HG03520 (cell line): ENCODE measurements at regions not wholly inside any gene's neighbourhood (a gene's known extent, or its start where the extent isn't known, plus 50 kb on each side); places are given as distances from the start of the nearest gene placed in this dataset.
"Not testable (repeated sequence)": the region's sequence is repeated elsewhere in the genome, so short reads cannot be mapped to it uniquely, and the experiment has no call there.

ENCODE experiments used
- ATAC-seq: cut with Tn5 transposase; IDR thresholded peaks from one replicate; pipeline ENCODE4 v1.9.1; 2021; ENCODE audit warnings: mild to moderate bottlenecking, moderate library complexity; ENCODE audit not compliant: unreplicated experiment

DNA sequence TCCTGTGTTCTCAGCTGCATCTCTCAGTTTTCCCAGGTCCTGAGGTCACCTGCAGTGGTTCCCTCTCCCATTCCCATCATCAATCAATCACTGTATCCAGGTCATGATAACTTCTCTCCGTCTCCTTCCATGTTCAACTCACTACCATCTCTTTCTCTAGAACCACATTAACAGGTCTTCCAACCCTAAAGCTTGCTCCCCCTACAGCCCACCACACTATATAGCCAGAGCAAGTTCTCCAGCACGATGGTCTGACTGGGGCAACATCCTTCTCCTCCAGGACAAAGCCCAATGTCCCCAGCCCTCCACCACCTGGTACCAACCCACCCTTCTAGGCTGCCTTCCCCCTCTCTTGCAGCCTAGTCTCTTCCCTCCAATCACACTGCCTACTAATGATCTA is 241.6 kb downstream of the CDK5RAP2 start:
- ATAC-seq, result no peak

DNA sequence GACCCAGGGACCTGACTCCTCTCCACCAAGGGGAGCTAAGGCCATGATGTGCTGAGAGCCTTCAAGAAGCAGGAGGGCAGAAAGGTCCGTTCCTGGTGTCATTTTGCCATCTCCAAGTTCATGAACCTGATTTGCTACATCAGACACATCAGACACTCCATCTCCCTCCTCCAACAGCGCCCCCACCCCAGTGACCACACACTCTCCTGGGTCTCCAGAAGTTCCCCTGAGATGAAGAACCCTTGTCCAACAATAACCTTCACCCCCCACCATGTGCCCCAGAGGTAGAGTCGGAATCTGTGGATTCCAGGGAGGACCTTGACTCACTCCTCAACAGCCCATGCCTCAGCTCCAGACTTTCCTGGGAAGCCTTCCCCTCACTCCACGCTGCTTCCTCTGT is 242.8 kb downstream of the CDK5RAP2 start:
- ATAC-seq, result no peak

DNA sequence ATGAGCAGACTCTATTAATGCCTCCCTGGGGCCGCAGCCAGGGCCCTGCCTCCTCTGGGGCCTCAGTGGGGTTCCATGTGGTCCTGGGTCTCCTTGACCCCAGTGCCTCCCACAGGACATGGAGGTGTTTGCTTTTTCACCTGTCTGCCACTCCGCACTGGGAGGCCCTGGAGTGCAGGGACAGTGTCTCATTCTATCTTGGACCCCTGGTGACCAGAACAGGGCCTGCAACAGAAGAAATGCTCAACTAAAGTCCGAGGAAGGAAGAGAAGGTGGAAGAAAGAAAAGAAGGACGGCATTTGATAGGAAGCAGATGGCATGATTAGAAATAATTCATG is 243.2 kb downstream of the CDK5RAP2 start:
- ATAC-seq, result no peak

DNA sequence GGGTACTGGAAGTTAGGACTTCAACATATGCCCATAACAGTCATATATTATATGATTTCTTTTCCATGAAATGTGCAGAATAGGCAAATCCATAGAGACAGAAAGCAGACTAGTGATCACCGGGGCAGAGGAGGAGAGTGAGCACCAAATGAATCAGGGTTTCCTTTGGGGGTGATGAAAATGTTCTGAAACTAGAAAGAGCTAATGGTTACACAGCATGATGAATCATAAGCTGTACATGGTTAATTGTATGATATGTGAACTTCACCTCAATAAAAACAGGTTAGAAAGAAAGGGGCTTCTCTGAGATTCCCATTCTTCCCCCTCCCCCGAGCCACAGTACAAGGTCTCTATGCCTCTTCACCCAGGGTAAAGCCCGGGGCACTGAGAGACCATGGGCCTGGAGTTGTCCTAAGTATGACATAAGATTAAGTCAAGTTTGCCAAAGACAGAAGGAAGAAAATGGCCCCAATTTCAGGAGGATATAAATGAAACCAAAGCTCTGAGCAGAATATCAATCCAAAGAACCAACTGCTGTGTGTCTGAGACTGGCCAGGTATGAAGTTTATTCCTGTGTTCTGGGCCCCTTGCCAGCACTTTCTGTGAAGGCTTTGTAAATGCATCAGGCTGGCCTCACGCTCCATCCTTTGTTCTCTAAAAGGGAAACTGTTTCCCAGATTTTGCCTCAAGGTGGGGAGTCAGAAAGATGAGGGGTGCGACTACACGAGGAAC is 243.8 kb downstream of the CDK5RAP2 start:
- no peak for ATAC-seq

DNA sequence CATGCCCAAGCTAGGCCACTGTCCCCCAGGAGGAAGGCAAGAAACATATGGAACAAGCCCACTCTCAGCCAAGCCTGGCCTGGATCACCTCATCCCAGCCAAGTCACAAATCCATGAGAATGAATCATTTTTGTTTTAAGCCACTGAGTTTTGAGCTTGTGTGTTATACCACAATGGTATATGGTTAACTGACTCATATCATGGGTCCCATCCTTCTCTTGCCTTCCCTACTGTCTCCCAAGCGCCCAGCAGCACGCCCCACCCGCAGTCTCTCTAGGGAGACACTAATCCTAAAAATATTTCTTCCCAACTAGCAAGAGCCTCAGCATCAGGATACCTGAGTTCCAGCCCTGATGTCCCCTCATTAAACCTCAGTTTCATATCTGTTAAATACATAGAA is 248.1 kb downstream of the CDK5RAP2 start:
- ATAC-seq, result no peak

DNA sequence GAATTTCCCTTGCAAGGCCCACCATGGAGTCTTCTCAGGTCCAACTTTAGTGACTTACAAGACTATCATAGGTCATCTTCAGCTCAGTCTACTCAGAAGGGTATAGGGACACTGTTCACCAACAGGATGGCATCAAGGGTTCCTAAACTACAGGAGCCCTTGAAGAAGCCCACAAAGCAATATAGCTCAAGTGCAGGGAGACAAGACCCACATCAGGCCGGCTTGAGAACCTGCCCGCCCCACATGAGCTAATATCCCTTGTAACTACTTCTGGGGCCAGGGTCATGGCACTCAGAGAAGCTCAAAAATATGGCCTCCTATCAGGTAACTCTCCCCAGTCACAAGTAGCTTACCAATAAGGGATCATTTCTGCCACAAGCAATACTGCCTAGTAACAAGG is 249.9 kb downstream of the CDK5RAP2 start:
- no peak for ATAC-seq

DNA sequence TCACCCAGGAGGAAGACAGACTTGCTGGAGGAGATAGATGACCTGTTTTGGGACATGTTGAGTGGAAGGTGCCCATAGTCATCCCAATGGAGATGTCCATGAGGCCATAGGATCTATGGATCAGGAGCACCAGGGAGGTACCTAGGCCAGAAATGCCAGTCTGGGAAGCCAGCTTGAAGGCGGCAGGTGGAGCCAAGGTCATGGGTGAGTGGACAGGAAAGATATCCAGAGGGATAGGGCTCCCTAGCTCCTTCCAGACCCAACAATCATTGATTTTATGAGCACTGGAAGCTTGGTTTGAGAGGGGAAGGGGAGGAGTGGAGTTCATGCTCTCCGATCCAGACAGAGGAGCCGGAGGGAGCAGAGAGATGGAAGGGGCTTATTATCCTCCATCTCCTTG is 252.6 kb downstream of the CDK5RAP2 start:
- no peak for ATAC-seq

DNA sequence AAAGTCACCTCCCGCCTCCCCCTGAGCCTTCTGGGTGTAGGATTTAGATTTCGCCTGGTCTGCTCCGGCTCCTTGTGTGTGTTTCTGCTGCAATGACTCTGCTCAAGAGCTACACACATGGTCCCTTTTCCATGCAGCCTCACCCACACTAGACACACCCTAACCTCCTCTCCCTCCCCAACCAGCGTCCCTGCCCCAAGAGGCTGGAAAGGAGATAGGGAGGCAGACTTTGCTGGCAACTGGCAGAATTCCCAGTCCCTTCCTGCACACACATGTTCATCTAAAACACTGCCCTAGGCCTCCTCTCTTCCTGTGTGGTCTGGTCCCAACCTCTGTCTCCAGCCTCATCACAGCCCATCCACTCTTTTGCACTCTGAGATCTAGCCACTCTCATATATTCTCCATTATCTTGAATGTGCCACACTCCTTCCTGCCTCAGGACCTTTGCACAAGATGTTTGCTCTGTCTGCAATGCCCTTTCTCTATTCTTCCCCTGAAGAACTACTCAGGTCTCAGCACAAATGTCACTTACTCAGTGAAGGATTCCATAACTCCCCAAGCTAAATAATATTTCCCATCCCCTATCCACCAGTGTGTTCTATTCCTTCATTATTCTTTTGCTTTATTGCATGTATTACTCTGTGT is 253.8 kb downstream of the CDK5RAP2 start:
- no peak for ATAC-seq

DNA sequence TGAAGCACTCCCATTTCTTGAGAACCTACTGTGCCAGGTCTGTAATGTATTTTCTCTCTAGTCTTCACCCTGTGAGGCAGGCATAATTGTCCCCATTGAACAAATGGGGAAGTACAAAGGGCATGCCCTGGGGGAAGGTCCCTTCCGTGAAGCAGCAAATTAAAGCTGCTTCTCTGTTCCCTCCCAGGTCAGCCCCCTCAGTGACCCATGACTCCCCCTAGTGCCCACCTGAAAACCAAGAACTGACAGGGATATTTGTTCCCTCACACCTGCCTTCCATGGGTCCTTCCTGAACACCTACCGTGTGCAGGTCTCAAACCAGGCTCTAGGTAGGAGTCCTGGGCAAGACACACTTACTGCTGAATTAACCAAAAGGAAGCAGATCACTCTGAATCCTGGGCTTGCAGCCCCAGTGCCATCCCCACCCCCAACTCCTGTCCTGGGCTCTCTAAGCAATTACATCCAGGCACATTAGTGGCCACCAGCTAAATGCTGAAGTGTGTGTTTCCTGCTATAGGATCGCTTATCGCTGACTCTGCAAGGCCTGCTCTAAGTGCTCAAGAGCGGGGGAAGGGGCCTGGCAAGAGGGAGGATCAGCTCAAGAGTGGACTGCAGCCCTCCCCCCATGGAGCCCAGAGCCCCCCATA is 254.8 kb downstream of the CDK5RAP2 start:
- no peak for ATAC-seq

DNA sequence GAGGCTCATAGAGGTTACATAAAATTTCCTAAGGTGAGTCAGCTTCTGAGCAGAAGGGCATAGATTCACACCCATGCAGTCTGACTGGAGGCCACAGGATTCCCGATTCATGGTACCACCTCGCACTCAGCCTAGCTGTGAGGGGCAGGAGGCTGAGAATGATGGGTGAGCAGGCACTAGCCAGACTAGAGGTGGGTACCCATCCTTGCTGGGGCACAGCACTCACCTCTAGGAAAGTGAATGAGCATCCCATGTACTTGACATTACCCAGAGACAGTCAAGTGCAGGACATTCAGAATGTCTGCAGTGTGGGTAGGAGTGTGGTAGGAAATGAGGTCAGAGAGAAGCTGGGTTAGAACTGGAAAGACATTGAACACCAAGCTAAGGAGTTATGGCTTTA is 255.5 kb downstream of the CDK5RAP2 start:
- no peak for ATAC-seq

DNA sequence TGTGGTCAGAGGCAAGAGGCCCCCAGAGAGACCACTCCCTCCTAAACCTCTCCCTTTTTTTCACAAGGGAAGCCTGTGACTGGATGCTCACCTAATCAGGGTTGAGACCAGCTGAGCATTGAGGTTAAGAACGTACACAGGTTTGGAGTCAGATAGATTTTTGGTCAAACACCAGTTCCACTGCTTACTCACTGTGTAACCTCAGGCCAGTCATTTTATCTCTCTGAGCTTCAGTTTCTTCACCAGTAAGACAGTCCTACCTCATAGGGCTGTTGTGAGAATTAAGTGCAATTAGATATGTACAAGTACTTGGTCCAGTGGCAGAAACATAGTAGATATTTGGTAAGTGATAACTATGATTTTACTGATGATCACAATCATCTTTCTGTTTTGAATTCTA is 256.8 kb downstream of the CDK5RAP2 start:
- no peak for ATAC-seq

DNA sequence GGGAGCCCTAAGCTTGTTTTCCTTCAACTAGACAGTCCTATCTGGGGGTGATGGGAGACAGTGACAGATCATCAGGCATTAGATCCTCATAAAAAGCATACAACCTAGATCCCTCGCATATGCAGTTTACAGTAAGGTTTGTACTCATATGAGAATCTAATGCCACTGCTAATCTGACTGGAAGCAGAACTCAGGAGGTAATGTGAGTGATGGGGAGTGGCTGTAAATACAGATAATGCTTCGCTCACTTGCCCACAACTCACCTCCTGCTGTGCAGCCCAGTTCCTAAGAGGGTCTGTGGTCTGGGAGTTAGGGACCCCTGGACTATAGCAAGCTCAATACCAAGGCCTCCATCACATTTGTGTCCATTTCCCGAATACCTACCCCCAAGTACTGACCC is 260.5 kb downstream of the CDK5RAP2 start:
- no peak for ATAC-seq

DNA sequence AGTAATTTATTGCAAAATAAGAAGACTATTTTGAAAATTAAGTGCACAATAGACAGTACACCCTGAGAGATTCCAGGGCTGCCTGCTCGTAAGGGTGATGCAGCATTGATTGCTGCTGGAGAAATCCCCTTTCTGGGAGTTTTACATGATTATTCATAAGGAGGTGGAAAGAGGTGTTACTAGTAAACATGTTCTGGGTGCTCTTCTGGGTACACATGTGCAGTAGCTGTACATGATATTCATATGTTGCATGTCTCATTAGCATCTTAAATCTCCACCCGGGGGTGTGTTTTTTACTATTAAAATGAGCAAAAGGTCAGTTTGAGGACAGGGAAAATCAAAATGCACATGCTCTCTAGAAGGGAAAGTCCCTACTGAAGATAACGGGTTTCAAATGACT is 264.8 kb downstream of the CDK5RAP2 start:
- no peak for ATAC-seq

DNA sequence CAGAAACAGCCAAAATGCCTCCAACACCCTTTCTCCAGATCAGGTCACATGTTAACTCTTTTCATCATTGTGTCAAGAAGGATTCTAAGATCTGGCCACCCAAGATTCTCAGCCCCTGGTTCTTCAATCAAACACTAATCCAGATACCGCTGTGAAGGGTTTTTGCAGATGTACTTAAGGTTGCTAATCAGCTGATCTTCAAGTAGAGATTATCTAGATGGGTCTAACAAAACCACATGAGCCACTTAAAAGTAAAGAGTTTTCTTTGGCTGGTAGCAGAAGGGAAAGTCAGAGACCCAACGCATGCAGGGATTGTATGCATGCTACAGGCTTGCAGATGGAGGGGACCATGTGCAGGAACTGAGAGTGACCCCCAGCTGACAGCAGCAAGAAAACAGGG is 267.9 kb downstream of the CDK5RAP2 start:
- ATAC-seq, result no peak

DNA sequence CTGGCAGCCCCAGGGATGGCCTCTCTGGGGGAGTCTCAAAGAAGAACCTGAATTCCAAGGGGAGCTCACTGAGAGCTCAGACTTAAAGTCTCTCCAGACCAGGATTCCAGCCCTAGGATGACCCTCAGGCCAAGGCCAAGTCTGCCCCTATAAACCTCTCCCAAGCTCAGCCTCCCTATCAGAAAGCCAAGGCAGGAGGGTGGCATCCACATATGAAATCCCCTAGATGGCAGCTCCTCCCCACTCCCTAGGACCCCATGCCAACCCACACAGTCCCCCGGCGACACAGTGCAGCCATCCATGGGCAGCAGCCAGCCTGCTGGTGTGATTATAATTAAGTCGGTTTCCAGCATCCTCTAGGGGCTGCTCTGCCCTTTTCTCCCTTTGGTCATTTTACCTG is 269.9 kb downstream of the CDK5RAP2 start:
- no peak for ATAC-seq

DNA sequence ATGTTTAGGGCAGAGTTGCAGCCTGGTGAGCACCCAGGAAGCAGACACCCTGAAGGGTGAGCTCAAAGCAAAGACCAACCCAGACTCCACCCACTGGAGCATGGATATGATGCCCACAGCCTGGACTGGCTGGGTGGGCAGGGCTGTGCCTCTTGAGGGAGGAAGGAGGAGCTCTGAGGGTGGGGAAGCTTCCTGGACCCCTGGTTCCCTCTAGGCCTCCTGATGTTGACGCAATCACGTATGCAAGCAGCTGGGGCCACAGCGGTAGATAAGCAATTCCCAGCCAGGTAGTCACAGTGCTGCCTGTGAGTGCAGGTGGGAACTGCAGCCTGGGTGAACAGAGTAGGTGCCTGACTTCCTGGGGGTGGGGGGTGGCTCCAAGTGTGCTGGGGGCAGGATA is 271.5 kb downstream of the CDK5RAP2 start:
- ATAC-seq, result no peak

DNA sequence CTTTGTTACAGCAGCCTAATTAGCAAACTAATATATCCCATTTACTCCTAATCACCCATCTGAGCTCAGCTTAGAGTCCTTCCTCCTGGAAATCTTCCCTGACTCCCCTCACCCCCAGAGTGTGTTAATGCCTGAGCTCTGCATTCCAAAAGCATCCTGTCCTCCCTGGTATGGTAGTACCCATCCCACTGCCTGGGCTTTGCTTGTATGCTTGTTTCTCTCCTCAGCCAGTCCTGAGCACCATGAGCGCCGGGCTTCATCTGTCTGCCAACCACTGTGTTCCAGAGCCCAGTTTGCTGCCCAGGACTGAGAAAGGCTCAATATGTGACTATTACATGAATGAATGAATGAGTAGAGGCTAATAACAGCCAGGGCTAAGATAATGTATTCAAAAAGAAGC is 272.4 kb downstream of the CDK5RAP2 start:
- ATAC-seq, result no peak

DNA sequence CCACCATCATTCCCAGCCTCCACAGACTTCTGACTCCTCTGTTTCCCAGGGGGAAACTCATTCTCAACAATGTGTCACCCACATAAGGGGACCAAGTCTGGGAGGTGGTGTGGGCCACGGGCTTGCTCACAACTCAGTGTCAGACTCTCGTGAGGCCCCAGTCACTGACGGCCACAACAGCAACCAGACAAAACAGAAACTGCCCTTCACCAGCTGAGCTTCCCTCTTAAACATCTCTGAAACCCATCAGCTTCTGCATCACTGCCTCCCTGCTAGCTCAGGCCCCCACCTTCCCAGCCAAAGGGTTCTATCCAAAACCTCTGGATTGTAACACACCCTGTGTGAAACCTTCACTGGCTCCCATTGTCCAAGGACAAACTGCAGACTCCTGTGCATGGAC is 273.4 kb downstream of the CDK5RAP2 start:
- ATAC-seq, result no peak

DNA sequence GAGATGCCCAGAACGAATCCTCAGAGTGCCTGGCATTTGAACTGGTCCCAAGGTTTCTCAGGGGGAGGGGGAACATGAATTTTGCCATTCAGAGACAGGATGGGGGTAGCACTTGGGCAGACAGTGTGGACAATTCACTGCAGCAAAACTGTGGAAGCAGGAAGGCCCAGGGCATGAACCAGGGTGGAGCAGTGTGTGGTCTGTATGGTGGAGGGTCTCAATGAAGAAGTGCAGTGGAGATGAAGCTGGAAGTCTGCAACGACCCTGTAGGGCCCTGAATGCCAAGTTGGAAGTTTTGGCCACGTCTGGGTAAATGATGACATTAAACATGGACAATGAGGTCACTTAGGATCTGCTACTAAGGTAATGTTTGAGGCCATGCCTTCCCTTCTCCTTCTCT is 273.9 kb downstream of the CDK5RAP2 start:
- no peak for ATAC-seq

DNA sequence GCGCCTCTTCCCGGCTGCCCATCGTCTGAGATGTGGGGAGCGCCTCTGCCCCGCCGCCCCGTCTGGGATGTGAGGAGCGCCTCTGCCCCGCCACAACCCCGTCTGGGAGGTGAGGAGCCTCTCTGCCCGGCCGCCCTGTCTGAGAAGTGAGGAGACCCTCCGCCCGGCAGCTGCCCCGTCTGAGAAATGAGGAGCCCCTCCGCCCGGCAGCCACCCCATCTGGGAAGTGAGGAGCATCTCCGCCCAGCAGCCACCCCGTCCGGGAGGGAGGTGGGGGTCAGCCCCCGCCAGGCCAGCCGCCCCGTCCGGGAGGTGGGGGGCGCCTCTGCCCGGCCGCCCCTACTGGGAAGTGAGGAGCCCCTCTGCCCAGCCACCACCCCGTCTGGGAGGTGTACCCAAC is 275.1 kb downstream of the CDK5RAP2 start:
- not testable (repeated sequence) for ATAC-seq

DNA sequence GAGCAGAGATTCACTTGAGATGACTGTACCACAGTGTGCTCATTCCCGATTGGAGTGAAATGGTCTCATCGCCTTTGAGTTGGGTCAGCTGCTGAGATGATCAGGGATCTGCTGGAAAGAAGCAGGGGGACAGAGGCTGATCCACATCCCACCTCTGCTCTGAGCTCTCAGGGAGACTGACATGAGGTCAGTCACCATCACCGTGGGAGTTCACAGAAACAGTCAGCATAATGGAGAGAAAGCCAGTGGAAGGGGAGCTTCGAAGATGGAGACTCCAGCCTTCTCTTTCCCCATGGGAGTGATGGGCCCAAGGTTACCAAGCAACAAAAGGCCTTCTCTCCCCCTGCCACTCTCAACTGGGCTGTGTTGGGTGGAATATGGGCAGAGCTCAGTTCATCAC is 276.4 kb downstream of the CDK5RAP2 start:
- no peak for ATAC-seq

DNA sequence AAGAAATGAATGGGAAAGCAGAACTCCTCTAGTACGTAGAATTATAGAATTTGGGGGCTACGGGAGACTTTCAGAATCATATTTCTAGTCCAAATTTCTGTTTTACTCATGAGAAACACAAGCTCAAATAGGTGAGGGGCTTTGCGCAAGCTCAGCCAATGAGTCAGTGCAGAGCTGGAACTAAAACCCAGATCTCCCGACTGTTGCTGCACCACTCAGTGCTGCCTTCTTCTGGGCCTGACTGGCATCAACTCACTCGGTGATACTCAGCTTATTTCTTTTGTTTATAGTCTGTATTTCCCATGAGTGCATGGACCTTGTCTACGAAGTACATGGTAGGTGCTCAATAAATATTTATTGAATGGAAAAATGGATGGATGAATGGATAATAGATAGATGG is 280.2 kb downstream of the CDK5RAP2 start:
- no peak for ATAC-seq

DNA sequence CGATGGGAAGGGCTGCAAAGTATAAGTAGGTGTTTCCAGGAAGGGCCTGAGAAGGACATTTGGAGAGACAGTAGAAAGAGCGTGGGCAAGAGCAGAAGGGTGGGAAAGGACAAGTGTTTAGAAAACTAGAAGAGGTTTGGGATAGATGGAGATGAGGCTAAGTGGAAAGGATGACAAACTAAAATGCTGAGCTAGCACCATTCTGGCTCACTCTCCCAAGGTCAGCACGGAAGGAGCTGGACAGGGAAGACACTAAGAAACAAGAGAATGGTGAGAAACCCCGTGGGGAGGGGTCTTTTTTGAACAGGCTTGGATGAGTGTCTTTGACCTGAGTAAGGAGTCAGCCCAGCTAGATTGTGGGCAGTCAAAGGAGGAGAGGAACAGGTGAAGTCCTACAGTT is 286.0 kb downstream of the CDK5RAP2 start:
- ATAC-seq, result no peak
